Kidney (tissue), 13 donors: ENCODE measurements at regions not wholly inside any gene's neighbourhood (a gene's known extent, or its start where the extent isn't known, plus 50 kb on each side); places are given as distances from the start of the nearest gene placed in this dataset.

Experiments
- DNase-seq, 5 donors: peaks; one replicate each; pipeline ENCODE4 v3.0.0-alpha.2; 2013 to 2020
- FAIRE-seq: peaks from 2 replicates; lab custom pipeline; 2012; peaks lifted over from hg19 to GRCh38; lab: Jason Lieb, UNC
- H3K27ac ChIP-seq, 2 donors: one replicate each; pipeline ENCODE4 v1.7.0; 2013; ENCODE audit warnings: low read depth in 2 of 2, low read length in 2 of 2, inconsistent platforms in 1 of 2
- H3K27me3 ChIP-seq: one replicate; pipeline ENCODE4 v1.7.1; 2013; ENCODE audit warnings: low read length, inconsistent platforms; ENCODE audit not compliant: control insufficient read depth, insufficient read depth
- H3K36me3 ChIP-seq, 3 donors: one replicate each; pipeline versions ENCODE4 v1.7.0 to v1.7.1; 2013; ENCODE audit warnings: low read length in 3 of 3, control low read depth in 1 of 3, inconsistent platforms in 1 of 3; ENCODE audit not compliant: insufficient read depth in 3 of 3, control insufficient read depth in 2 of 3
- H3K4me1 ChIP-seq, 3 donors: one replicate each; pipeline versions ENCODE4 v1.7.0 to v1.7.1; 2013; ENCODE audit warnings: low read length in 3 of 3, inconsistent platforms in 1 of 3, low read depth in 1 of 3; ENCODE audit not compliant: control insufficient read depth in 2 of 3, insufficient read depth in 2 of 3
- H3K4me3 ChIP-seq, 3 donors: one replicate each; pipeline versions ENCODE4 v1.7.0 to v1.8.1; 2013; ENCODE audit warnings: low read length in 3 of 3, control low read depth in 1 of 3, inconsistent platforms in 1 of 3
- H3K9ac ChIP-seq, 3 donors: one replicate each; pipeline versions ENCODE4 v1.7.0 to v1.7.1; 2013; ENCODE audit warnings: low read length in 3 of 3, control low read depth in 1 of 3, inconsistent platforms in 1 of 3
- H3K9me3 ChIP-seq, 3 donors: one replicate each; pipeline versions ENCODE4 v1.7.0 to v1.7.1; 2013; ENCODE audit warnings: low read length in 3 of 3, control low read depth in 1 of 3, inconsistent platforms in 1 of 3; ENCODE audit not compliant: control insufficient read depth in 2 of 3, insufficient read depth in 1 of 3
- intact Hi-C: fragments of 100-400 bp; cut with DNase I; formaldehyde crosslinking; loops from one replicate; pipeline ENCODE4 v1.11.1; 2022
- TF ChIP-seq, protein P1 (sequence below): IDR thresholded peaks from 3 replicates; pipeline ENCODE4 v1.5.1; 2012; ENCODE audit warnings: mild to moderate bottlenecking, moderate library complexity, borderline replicate concordance; ENCODE audit not compliant: insufficient read depth; ENCODE audit errors: extremely low read depth
- donor health status: control.
- donor health status: control.
- donor health status: control.
- donor health status: control.
- donor health status: control.
- donor health status: DM: yes; HTN: yes; CAD: no.
- donor health status: Normal renal cell carcinoma (clear cell type).

DNA sequence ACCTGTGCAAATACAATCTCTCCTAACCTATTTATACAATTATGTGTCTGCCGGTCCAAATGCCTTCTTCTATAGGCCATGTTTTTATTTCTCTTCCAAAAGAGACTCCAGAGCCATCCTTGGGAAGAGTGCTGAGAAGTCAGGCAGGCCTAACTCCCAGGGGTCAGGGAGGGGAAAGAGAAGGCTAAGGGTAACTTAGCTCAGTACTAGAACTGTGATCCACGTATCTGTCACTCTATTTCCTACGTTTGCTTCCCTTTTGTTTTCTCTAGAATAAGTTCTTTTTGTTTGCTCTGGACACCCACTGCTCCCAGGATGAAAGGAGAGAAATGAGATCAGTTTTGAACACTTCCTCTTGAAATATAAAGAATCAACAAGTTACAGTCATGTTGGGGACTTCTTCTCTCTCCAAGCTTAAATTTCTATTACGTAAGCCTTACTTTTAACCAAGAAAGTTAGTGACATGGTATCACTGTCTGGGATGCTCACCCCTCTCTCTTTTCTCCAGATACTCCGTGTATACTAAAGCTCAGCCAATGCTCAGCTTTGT is 79.2 kb downstream of the DAD1 start:
- DNase-seq (no peak), FAIRE-seq (no peak)
- no peak overlapping the region for H3K27ac ChIP-seq
- H3K9me3 ChIP-seq, result no peaks in the 10 kb centered on the region
- peaks cover 13 to 16% (median 15%) of the 10 kb centered on the region in 3 donors for H3K4me1 ChIP-seq
- TF ChIP-seq, protein P1, sequence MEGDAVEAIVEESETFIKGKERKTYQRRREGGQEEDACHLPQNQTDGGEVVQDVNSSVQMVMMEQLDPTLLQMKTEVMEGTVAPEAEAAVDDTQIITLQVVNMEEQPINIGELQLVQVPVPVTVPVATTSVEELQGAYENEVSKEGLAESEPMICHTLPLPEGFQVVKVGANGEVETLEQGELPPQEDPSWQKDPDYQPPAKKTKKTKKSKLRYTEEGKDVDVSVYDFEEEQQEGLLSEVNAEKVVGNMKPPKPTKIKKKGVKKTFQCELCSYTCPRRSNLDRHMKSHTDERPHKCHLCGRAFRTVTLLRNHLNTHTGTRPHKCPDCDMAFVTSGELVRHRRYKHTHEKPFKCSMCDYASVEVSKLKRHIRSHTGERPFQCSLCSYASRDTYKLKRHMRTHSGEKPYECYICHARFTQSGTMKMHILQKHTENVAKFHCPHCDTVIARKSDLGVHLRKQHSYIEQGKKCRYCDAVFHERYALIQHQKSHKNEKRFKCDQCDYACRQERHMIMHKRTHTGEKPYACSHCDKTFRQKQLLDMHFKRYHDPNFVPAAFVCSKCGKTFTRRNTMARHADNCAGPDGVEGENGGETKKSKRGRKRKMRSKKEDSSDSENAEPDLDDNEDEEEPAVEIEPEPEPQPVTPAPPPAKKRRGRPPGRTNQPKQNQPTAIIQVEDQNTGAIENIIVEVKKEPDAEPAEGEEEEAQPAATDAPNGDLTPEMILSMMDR, result no peak
- no peaks in the 10 kb centered on the region for H3K36me3 ChIP-seq
- H3K9ac ChIP-seq, result no peak overlapping the region
- no peaks in the 10 kb centered on the region for H3K27me3 ChIP-seq
- H3K4me3 ChIP-seq, result no peak overlapping the region
- intact Hi-C loops, result no loop called here

- H3K9ac ChIP-seq, result no peak overlapping the region
These were observed 79.9 kb downstream of the DAD1 start for GRCh38 chr14:22509036-22509709.

DNA sequence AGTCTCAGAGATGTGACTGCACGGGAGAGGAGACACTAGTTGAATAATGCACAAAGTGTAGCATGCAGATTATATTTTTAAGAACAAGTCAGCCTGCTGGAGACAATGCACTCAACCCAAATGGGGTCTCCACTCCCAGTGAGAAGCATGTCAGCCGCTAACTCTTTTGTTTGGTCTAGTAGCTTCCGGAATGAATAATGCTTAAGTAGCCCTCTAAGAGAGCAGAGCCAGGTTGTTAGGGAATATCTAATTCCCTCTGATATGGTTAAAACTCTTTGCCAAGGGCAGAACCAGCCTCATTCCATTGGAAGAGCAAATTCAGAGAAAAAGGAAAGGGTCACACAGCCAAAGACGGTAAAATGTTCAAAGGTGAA is 80.4 kb downstream of the DAD1 start:
- H3K9ac ChIP-seq, result no peak overlapping the region
- DNase-seq (no peak), FAIRE-seq (no peak)
- H3K36me3 ChIP-seq, result no peaks in the 10 kb centered on the region
- TF ChIP-seq, protein P1, result no peak
- intact Hi-C loops, result no loop called here
- H3K27ac ChIP-seq, result no peak overlapping the region
- H3K4me1 ChIP-seq, result peaks cover 10 to 15% (median 11%) of the 10 kb centered on the region in 3 donors
- H3K27me3 ChIP-seq, result no peaks in the 10 kb centered on the region
- H3K4me3 ChIP-seq, result no peak overlapping the region
- H3K9me3 ChIP-seq, result no peaks in the 10 kb centered on the region

More at GRCh38 chr14:22509036-22509709, 79.9 kb downstream of the DAD1 start:
- H3K27ac ChIP-seq, result no peak overlapping the region
- DNase-seq (no peak), FAIRE-seq (no peak)
- no peaks in the 10 kb centered on the region for H3K27me3 ChIP-seq
- H3K4me1 ChIP-seq, result peaks cover 13 to 15% (median 15%) of the 10 kb centered on the region in 3 donors
- no peaks in the 10 kb centered on the region for H3K9me3 ChIP-seq
- intact Hi-C loops, result no loop called here
- no peak overlapping the region for H3K4me3 ChIP-seq
- TF ChIP-seq, protein P1, result no peak
- no peaks in the 10 kb centered on the region for H3K36me3 ChIP-seq
